ENCODE measurements at regions not wholly inside any gene's neighbourhood (a gene's known extent, or its start where the extent isn't known, plus 50 kb on each side); places are given as distances from the start of the nearest gene placed in this dataset.

DNA sequence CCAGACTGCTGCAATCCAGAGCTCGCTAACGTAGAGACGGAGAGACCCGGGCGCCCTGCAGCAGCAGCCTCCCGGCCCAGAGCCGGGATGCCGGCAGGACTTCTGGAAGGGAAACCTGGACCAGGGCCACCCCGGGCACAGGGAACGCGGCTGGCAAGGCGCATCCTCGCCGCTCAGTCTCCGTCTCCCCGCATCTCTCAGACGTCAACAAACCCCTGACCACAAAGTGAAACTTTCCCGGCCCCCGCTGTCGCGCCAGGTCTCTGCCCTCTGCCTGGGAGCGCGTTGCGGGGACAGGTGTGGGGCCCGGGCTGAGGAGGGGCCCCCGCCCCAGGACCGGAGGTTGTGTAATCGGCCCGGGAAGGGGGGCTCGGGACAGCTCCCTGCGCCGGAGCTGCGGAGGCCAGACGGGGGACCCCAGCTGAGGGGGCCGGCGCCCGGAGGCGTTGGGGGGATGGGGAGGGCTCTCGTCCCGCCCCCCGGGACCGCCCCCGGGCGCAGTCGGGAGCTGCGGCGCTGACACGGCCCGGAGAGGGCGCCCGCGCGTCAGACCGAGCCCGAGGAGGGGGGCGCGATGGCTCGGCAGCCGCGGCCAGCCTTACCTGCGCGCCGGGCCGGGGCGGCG lies 116.6 kb upstream of the HIVEP3 start (continued):
- TF ChIP-seq, protein P1, sequence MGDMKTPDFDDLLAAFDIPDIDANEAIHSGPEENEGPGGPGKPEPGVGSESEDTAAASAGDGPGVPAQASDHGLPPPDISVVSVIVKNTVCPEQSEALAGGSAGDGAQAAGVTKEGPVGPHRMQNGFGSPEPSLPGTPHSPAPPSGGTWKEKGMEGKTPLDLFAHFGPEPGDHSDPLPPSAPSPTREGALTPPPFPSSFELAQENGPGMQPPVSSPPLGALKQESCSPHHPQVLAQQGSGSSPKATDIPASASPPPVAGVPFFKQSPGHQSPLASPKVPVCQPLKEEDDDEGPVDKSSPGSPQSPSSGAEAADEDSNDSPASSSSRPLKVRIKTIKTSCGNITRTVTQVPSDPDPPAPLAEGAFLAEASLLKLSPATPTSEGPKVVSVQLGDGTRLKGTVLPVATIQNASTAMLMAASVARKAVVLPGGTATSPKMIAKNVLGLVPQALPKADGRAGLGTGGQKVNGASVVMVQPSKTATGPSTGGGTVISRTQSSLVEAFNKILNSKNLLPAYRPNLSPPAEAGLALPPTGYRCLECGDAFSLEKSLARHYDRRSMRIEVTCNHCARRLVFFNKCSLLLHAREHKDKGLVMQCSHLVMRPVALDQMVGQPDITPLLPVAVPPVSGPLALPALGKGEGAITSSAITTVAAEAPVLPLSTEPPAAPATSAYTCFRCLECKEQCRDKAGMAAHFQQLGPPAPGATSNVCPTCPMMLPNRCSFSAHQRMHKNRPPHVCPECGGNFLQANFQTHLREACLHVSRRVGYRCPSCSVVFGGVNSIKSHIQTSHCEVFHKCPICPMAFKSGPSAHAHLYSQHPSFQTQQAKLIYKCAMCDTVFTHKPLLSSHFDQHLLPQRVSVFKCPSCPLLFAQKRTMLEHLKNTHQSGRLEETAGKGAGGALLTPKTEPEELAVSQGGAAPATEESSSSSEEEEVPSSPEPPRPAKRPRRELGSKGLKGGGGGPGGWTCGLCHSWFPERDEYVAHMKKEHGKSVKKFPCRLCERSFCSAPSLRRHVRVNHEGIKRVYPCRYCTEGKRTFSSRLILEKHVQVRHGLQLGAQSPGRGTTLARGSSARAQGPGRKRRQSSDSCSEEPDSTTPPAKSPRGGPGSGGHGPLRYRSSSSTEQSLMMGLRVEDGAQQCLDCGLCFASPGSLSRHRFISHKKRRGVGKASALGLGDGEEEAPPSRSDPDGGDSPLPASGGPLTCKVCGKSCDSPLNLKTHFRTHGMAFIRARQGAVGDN (IDR thresholded peaks at IDR 0.05) = 0 out of 2 replicates have a peak, but pooled peaks have one; percentile 20
- TF ChIP-seq BCLAF1 (IDR thresholded peaks at IDR 0.05) (0 out of 2 replicates have a peak, but pooled peaks have one; percentile 43), SMAD1 (IDR thresholded peaks at IDR 0.05; ENCODE audit: low read depth, partially characterized antibody) (no peak), RELB (IDR thresholded peaks at IDR 0.05; ENCODE audit: low read depth) (no peak; the same call in 1 of the 2 replicates), SPI1 (IDR thresholded peaks at IDR 0.05; ENCODE audit: borderline replicate concordance, insufficient read depth, low read depth, low read length) (no peak), NRF1 (conservative IDR thresholded peaks at IDR 0.05; ENCODE audit: low read depth, low read length) (no peak), SP1 (IDR thresholded peaks at IDR 0.05; ENCODE audit: low read depth, low read length) (peak; percentile 6), BHLHE40 (IDR thresholded peaks at IDR 0.05; ENCODE audit: borderline replicate concordance in 1 of 2, low read depth in 2 of 2, low read length in 1 of 2) (peak in 1 of 2 experiments; percentile 59; a peak in 1 of 4 replicates), KAT2A (conservative IDR thresholded peaks at IDR 0.05; ENCODE audit: control insufficient read depth, low read depth, low read length) (no peak), LARP7 (IDR thresholded peaks at IDR 0.05) (peak; percentile 75), POLR2AphosphoS2 (IDR thresholded peaks at IDR 0.05; ENCODE audit: low read depth, low read length) (no peak), NR2F1 (conservative IDR thresholded peaks at IDR 0.05) (peak; percentile 69), WRNIP1 (IDR thresholded peaks at IDR 0.05; ENCODE audit: borderline replicate concordance, low read depth, low read length) (no peak), SUZ12 (IDR thresholded peaks at IDR 0.05; ENCODE audit: unreplicated experiment) (no peak)
- TF ChIP-seq, protein P2, sequence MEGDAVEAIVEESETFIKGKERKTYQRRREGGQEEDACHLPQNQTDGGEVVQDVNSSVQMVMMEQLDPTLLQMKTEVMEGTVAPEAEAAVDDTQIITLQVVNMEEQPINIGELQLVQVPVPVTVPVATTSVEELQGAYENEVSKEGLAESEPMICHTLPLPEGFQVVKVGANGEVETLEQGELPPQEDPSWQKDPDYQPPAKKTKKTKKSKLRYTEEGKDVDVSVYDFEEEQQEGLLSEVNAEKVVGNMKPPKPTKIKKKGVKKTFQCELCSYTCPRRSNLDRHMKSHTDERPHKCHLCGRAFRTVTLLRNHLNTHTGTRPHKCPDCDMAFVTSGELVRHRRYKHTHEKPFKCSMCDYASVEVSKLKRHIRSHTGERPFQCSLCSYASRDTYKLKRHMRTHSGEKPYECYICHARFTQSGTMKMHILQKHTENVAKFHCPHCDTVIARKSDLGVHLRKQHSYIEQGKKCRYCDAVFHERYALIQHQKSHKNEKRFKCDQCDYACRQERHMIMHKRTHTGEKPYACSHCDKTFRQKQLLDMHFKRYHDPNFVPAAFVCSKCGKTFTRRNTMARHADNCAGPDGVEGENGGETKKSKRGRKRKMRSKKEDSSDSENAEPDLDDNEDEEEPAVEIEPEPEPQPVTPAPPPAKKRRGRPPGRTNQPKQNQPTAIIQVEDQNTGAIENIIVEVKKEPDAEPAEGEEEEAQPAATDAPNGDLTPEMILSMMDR (IDR thresholded peaks at IDR 0.05 in 2 of 3, conservative IDR thresholded peaks at IDR 0.05 in 1 of 3; ENCODE audit: control insufficient read depth in 2 of 3, extremely low read depth in 1 of 3, insufficient read depth in 1 of 3, low read depth in 3 of 3, low read length in 3 of 3) = peak in 2 of 3 experiments; percentile 35 to 53; a peak in 4 of 6 replicates
- TF ChIP-seq, protein P3, sequence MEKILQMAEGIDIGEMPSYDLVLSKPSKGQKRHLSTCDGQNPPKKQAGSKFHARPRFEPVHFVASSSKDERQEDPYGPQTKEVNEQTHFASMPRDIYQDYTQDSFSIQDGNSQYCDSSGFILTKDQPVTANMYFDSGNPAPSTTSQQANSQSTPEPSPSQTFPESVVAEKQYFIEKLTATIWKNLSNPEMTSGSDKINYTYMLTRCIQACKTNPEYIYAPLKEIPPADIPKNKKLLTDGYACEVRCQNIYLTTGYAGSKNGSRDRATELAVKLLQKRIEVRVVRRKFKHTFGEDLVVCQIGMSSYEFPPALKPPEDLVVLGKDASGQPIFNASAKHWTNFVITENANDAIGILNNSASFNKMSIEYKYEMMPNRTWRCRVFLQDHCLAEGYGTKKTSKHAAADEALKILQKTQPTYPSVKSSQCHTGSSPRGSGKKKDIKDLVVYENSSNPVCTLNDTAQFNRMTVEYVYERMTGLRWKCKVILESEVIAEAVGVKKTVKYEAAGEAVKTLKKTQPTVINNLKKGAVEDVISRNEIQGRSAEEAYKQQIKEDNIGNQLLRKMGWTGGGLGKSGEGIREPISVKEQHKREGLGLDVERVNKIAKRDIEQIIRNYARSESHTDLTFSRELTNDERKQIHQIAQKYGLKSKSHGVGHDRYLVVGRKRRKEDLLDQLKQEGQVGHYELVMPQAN (conservative IDR thresholded peaks at IDR 0.05) = peak; percentile 66; the same call in 1 of the 2 replicates

Data from GM12878 (cell line).